ENCODE measurements at regions not wholly inside any gene's neighbourhood (a gene's known extent, or its start where the extent isn't known, plus 50 kb on each side); places are given as distances from the start of the nearest gene placed in this dataset.

DNA sequence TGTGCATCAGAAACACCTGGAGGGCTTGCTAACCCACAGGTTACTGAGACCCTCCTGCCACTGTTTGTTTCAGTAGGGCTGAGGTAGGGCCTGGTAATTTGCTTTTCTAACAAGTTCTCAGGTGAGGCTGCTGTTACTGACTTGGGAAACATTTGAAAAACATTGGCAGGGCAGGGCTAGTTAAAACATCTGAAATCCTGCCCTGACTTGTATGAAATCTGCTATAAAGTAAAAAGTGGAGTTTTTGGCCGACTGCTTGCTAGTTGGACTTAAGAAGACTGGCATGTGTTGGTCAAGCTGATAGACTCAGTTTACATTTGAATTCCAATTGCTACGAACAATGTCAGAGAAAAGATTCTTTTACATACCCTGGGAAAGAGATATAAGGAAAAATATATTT lies 111.6 kb upstream of the DLX2 start:
- H4K20me1 ChIP-seq (ENCODE audit: insufficient read depth), result no peaks in the 10 kb centered on the region
- no peaks in the 10 kb centered on the region for H3K79me2 ChIP-seq (ENCODE audit: insufficient read depth)
- H3F3A ChIP-seq (ENCODE audit: insufficient read depth), result peaks cover 12% of the 10 kb centered on the region
- H3K9ac ChIP-seq, result no peak overlapping the region
- no peak for DNase-seq
- H3K9me2 ChIP-seq (ENCODE audit: insufficient read depth), result no peaks in the 10 kb centered on the region
- no peaks in the 10 kb centered on the region for H3K36me3 ChIP-seq (ENCODE audit: low read depth)
- H3K27ac ChIP-seq, result no peak overlapping the region
- H3K27me3 ChIP-seq (replicated peaks; ENCODE audit: insufficient read depth), result no peaks in the 10 kb centered on the region
- no peak overlapping the region for H3K4me3 ChIP-seq
- H3K4me1 ChIP-seq (ENCODE audit: insufficient read depth), result peaks cover 5% of the 10 kb centered on the region
- in situ Hi-C loops (cut with MboI), result no loop called here
- no peaks in the 10 kb centered on the region for H3K9me3 ChIP-seq (ENCODE audit: low read depth)
- 77 to 81% methylated on average over 2 of the region's 2 CpGs for WGBS, 2 experiments (ENCODE audit: low coverage in 1 of 2, low lambda C conversion rate in 2 of 2, missing lambda C conversion rate in 2 of 2)
- TF ChIP-seq EZH2phosphoT487 (IDR thresholded peaks at IDR 0.05; ENCODE audit: insufficient read depth, low read depth) (no peak), EZH2 (IDR thresholded peaks at IDR 0.05; ENCODE audit: insufficient read depth, poor library complexity, severe bottlenecking) (no peak)
- no peak overlapping the region for H3K4me2 ChIP-seq (ENCODE audit: unreplicated experiment)
- H2AFZ ChIP-seq, result no peak overlapping the region

DNA sequence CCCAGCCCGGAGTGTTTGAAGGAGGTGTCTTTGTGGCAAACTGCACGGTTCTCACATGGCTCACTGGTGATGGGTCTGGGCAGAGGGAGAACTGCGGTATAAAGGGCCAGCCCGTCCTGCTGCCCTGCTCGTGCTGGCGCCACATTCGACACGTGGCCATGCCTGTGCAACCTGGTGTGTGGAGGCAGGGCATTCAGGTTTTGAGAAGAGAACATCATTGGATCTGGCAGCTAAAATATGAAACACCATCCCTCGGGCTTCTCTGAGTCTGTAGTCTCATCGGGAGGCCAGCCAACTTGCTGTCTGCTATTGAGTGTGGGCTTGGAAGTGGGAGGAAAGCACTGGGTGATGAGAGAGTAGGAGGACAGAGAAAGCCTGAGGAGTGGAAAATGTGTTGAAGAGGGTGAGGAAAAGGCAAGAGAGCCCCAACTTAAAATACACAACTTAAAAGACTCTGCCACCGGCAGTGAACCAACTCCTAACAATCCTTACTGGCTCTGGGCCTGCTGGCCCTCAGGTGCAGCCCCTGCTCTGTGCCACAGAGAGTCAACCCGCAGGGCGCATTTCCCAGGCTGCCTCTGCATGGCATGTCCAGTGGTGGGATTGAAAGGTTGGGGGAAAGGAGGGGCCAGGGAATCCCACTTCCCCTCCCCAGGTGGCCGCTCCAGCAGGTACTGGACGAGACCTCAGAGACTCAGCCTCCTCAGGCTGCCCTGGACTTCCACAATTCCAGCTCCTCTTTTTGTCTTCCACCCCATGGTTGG lies 112.7 kb upstream of the DLX2 start:
- Histone ChIP-seq H3K27ac (no peak overlapping the region), H3F3A (ENCODE audit: insufficient read depth) (peaks cover 3% of the 10 kb centered on the region; the same call in 1 of the 2 replicates), H3K27me3 (replicated peaks; ENCODE audit: insufficient read depth) (no peaks in the 10 kb centered on the region), H3K9me2 (ENCODE audit: insufficient read depth) (no peaks in the 10 kb centered on the region), H3K4me1 (ENCODE audit: insufficient read depth) (no peaks in the 10 kb centered on the region), H3K36me3 (ENCODE audit: low read depth) (no peaks in the 10 kb centered on the region), H2AFZ (no peak overlapping the region), H3K9me3 (ENCODE audit: low read depth) (no peaks in the 10 kb centered on the region), H3K4me3 (no peak overlapping the region), H3K79me2 (ENCODE audit: insufficient read depth) (no peaks in the 10 kb centered on the region), H3K4me2 (ENCODE audit: unreplicated experiment) (no peak overlapping the region), H4K20me1 (ENCODE audit: insufficient read depth) (no peaks in the 10 kb centered on the region), H3K9ac (no peak overlapping the region)
- no peak for DNase-seq
- WGBS, 2 experiments (ENCODE audit: low coverage in 1 of 2, low lambda C conversion rate in 2 of 2, missing lambda C conversion rate in 2 of 2), result 80 to 86% methylated on average over 14 to 15 of the region's 15 CpGs
- TF ChIP-seq EZH2phosphoT487 (IDR thresholded peaks at IDR 0.05; ENCODE audit: insufficient read depth, low read depth), result no peak
- TF ChIP-seq EZH2 (IDR thresholded peaks at IDR 0.05; ENCODE audit: insufficient read depth, poor library complexity, severe bottlenecking), result no peak
- in situ Hi-C loops (cut with MboI), result no loop called here

DNA sequence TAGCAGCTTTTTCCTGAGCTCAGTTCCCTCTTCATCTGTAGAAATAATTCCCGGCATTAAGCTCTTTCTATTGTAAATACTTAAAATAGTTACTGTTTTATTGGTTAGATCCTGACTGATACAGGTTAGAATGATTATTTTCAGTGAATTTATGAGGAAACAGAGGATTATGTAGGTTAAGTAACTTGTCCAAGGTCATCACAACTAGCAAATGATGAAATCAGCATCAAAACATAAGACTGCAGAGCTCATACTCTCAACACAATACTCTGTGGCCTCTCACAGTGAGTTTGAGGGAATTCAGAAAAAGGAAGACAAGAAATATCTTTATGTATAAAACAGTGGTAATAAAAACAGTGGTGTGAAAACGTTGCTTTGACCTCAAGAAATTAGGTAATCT lies 113.2 kb upstream of the DLX2 start:
- H2AFZ ChIP-seq, result no peak overlapping the region
- WGBS, 2 experiments (ENCODE audit: low coverage in 1 of 2, low lambda C conversion rate in 2 of 2, missing lambda C conversion rate in 2 of 2), result 58 to 60% methylated on average over 2 of the region's 2 CpGs
- TF ChIP-seq EZH2phosphoT487 (IDR thresholded peaks at IDR 0.05; ENCODE audit: insufficient read depth, low read depth) (no peak), EZH2 (IDR thresholded peaks at IDR 0.05; ENCODE audit: insufficient read depth, poor library complexity, severe bottlenecking) (no peak)
- H3K27me3 ChIP-seq (replicated peaks; ENCODE audit: insufficient read depth), result no peaks in the 10 kb centered on the region
- H4K20me1 ChIP-seq (ENCODE audit: insufficient read depth), result no peaks in the 10 kb centered on the region
- no peaks in the 10 kb centered on the region for H3K79me2 ChIP-seq (ENCODE audit: insufficient read depth)
- H3K9me3 ChIP-seq (ENCODE audit: low read depth), result no peaks in the 10 kb centered on the region
- no peaks in the 10 kb centered on the region for H3K9me2 ChIP-seq (ENCODE audit: insufficient read depth)
- H3F3A ChIP-seq (ENCODE audit: insufficient read depth), result no peaks in the 10 kb centered on the region
- no peak overlapping the region for H3K27ac ChIP-seq
- no peaks in the 10 kb centered on the region for H3K36me3 ChIP-seq (ENCODE audit: low read depth)
- no peak overlapping the region for H3K4me2 ChIP-seq (ENCODE audit: unreplicated experiment)
- H3K4me3 ChIP-seq, result no peak overlapping the region
- H3K4me1 ChIP-seq (ENCODE audit: insufficient read depth), result no peaks in the 10 kb centered on the region
- in situ Hi-C loops (cut with MboI), result no loop called here
- H3K9ac ChIP-seq, result no peak overlapping the region
- DNase-seq, result no peak

DNA sequence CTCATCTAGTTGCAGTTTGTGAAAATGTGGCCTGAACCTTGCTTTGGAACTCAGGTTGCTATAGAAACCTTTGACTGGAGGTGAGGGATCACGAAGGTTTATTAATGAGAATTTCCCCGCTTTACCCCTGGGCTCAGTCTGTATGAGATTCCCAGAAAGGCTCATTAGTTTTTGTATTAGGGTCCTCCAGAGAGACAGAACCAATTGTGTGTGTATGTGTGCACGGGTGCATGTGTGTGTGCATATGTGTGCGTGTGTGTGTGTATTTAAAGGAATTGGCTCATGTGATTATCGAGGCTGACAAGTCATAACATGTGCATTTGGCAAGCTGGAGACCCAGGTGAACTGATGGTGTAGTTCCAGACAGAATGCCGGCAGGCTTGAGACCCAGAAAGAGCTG lies 113.8 kb upstream of the DLX2 start:
- 76 to 80% methylated on average over 5 to 6 of the region's 6 CpGs for WGBS, 2 experiments (ENCODE audit: low coverage in 1 of 2, low lambda C conversion rate in 2 of 2, missing lambda C conversion rate in 2 of 2)
- Histone ChIP-seq H3K4me1 (ENCODE audit: insufficient read depth) (no peaks in the 10 kb centered on the region), H3K9me3 (ENCODE audit: low read depth) (no peaks in the 10 kb centered on the region), H2AFZ (no peak overlapping the region), H3K27me3 (replicated peaks; ENCODE audit: insufficient read depth) (no peaks in the 10 kb centered on the region), H3F3A (ENCODE audit: insufficient read depth) (no peaks in the 10 kb centered on the region), H3K4me2 (ENCODE audit: unreplicated experiment) (no peak overlapping the region), H3K9me2 (ENCODE audit: insufficient read depth) (no peaks in the 10 kb centered on the region), H4K20me1 (ENCODE audit: insufficient read depth) (no peaks in the 10 kb centered on the region), H3K27ac (no peak overlapping the region), H3K9ac (no peak overlapping the region), H3K36me3 (ENCODE audit: low read depth) (no peaks in the 10 kb centered on the region), H3K79me2 (ENCODE audit: insufficient read depth) (no peaks in the 10 kb centered on the region), H3K4me3 (no peak overlapping the region)
- TF ChIP-seq EZH2 (IDR thresholded peaks at IDR 0.05; ENCODE audit: insufficient read depth, poor library complexity, severe bottlenecking) (no peak), EZH2phosphoT487 (IDR thresholded peaks at IDR 0.05; ENCODE audit: insufficient read depth, low read depth) (no peak)
- in situ Hi-C loops (cut with MboI), result no loop called here
- DNase-seq, result no peak

Measured in GM23248 (cell line).